ENCODE measurements at regions not wholly inside any gene's neighbourhood (a gene's known extent, or its start where the extent isn't known, plus 50 kb on each side); places are given as distances from the start of the nearest gene placed in this dataset.

- intact Hi-C loops (cut with micrococcal nuclease) = no loop called here
These were observed 203.5 kb downstream of the MBD2 start for GRCh38 chr18:54020966-54021365.

- intact Hi-C loops (cut with micrococcal nuclease) = no loop called here
These were observed 204.2 kb downstream of the MBD2 start for GRCh38 chr18:54020156-54020745.

DNA sequence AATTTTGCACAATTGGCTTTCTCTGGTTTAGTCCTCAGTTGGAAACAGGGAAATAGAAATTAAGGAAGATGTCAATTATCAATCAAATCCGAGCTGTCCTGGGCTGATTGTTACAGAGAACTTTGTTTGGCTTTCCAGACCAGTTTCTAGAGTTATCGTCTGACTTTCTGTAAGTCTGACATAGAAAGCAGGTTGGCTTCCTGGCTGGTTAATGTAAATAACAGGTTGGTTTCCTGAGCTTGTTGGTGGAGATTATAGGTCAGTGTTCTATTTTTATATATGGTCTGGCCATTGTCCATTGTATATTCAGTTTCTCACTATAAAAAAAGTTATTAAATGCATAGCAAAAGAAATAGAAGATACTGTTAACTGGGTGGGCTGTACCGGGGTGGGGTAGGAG lies 204.8 kb downstream of the MBD2 start:
- intact Hi-C loops (cut with micrococcal nuclease) = no loop called here

GRCh38 chr18:54013452-54013851 lies 211.0 kb downstream of the MBD2 start:
- intact Hi-C loops (cut with micrococcal nuclease) = no loop called here

DNA sequence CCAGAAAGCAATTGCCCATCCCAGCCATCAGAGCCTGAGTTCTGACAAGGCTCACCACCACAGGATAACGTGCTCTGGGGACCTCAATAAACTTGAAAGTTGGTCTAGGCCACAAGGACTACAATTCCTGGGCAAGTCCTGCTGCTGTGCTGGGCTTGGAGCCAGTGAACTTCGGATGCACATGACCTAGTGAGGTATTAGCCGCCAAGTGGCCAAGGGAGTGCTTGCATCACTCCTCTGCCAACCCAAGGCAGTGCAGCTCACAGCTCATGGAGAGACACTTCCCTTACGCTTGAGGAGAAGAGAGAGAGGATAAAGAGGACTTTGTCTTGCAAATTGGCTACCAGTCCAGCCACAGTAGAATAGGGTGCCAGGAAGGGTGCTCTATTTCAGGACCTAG lies 219.6 kb downstream of the MBD2 start:
- intact Hi-C loops (cut with micrococcal nuclease) = no loop called here

- intact Hi-C loops (cut with micrococcal nuclease) = no loop called here
These were observed 221.3 kb downstream of the MBD2 start for GRCh38 chr18:54003195-54003594.

DNA sequence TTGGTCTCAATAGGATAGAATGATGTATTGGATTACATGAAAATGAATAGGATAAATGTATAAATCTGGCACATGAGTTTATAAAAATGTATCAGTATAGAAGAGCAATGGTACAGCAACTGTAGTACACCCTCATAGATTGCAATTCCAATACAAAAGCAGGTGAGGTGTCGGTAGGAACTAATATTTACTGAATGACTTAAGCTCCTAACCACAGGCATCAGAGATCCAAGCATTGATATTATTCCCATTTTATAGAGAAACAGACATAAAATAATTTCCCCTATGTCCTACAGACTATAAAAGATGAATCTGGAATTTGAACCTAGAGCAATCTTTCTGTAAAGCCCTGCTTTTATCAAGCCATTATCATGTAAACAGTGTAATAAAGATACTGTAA lies 227.4 kb downstream of the MBD2 start:
- intact Hi-C loops (cut with micrococcal nuclease) = no loop called here

GRCh38 chr18:53994016-53994415 lies 230.5 kb downstream of the MBD2 start:
- intact Hi-C loops (cut with micrococcal nuclease) = no loop called here

GRCh38 chr18:53991805-53992204 lies 232.7 kb downstream of the MBD2 start:
- intact Hi-C loops (cut with micrococcal nuclease) = no loop called here

DNA sequence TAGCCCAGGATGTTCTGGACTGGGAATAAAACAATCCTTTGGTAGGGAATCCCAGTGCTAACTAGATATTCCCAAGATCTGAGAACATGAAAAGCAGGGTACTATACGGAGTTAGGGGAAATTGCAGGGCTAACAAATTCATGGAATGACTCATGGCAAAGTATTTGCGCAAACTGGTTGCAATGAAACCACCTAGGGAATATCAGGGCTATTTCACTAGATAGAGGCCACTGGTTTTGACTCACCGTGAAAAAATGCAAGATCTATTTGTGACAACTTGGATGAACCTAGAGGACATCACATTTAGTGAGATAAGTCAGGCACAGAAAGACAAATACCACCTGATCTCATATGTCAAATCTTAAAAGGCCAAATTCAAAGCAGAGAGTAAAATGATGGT lies 233.3 kb downstream of the MBD2 start:
- intact Hi-C loops (cut with micrococcal nuclease) = no loop called here

GRCh38 chr18:53990485-53990884 lies 234.0 kb downstream of the MBD2 start:
- intact Hi-C loops (cut with micrococcal nuclease) = no loop called here

DNA sequence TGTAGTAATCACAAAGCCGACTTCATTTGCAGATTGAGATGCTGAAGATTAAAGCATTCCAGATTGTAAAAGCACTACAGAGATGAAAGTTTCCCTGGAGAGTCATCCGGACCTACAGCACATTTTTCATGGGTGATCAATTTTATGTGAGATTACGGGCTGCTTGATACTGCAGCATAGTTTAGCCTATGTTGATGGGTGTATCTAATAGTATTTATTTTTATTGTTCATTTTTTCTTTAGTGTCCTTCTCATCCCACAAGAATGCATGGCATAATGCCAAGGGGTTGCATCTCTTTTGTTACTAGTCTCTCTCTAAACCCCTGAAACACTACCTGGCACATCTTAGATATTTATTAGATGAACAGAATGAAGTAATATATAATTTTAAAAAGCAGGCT lies 240.4 kb downstream of the MBD2 start:
- intact Hi-C loops (cut with micrococcal nuclease) = no loop called here

- intact Hi-C loops (cut with micrococcal nuclease) = no loop called here
These were observed 253.1 kb downstream of the MBD2 start for GRCh38 chr18:53971331-53971730.

GRCh38 chr18:53952700-53953099 lies 271.8 kb downstream of the MBD2 start:
- intact Hi-C loops (cut with micrococcal nuclease) = no loop called here

GRCh38 chr18:53950545-53950944 lies 273.9 kb downstream of the MBD2 start:
- intact Hi-C loops (cut with micrococcal nuclease) = no loop called here

- intact Hi-C loops (cut with micrococcal nuclease) = no loop called here
These were observed 275.5 kb downstream of the MBD2 start for GRCh38 chr18:53948991-53949390.

- intact Hi-C loops (cut with micrococcal nuclease) = no loop called here
These were observed 277.3 kb downstream of the MBD2 start for GRCh38 chr18:53947092-53947640.

GRCh38 chr18:53946594-53946993 lies 277.9 kb downstream of the MBD2 start:
- intact Hi-C loops (cut with micrococcal nuclease) = loop anchor here (1.0 kb wide), 1 partner anchor 9 kb away; no protein-coding TSS in a partner anchor

DNA sequence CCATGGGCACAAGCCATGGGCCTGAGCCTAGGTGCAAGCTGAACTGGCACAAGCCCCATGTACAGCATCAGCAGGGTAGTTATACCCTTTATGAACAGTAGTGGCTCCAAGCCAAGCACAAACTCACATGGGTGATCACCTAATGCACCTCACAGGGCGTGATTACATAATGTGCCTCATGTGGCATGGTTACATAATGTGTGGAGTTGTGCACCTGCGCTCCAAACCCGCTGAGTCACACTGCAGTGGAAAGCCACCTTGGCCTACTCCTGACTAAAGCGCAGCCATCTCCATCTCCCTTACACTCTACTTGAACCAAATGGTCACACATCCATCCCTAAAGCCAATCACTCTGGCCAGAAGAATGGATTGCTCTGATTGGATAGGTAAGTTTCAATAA lies 279.7 kb downstream of the MBD2 start:
- intact Hi-C loops (cut with micrococcal nuclease) = no loop called here

DNA sequence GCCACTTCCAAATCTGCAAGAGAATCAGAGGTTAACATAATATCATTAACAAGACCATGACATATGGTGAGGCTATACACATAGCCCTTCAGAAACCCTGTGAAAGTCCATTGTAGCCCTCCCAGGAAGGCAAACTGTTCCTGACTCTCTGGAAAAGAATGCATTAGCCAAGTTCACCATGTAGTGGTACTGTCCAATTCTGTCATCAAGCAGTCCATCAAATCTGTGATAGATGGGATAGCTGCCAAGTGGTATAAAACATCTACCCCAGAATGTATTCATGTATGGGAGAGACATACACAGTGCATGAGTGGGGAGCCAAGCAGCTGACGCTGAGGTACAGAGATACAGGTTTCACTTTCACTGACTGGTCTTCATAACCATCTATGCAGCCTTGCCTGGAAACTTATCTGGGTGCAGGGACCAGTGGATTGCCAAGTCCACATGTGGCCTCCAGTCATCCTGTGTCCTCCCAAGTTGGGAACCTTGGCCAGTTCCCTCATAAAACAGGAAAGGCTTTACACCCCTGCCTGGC lies 281.1 kb downstream of the MBD2 start:
- intact Hi-C loops (cut with micrococcal nuclease) = no loop called here

DNA sequence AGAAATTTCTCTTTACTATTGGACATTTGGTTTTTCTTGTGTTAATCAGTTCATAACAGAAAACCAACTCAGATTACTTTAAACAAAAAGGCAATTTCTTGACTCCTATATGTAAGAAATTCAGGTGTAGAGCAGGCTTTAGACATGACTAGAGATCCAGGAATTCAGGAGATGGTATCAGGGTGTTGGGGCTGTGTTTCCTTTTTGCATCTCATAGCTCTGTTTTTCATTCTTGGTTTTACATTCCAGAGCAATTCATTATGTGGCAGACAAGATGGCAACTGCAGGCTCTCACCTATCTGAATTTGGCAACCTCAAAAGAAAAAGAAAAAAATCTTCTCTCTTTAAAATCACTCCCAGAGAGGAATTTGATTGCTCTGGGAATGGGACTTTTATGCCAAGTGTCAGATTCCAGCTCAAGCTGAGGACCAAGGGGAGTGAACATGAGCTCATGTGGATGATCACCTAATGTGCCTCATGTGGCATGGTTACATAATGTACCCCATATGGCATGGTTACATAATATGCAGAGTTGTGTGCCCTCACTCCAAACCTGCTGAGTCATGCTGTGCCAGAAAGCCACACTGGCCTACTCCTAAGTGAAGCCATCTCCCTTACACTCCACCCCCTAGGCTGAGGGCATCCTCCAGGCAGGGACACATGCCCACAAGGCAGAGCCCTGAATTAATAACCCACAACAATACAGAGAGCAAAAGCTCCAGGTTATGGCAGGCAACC lies 282.7 kb downstream of the MBD2 start:
- intact Hi-C loops (cut with micrococcal nuclease) = no loop called here

- intact Hi-C loops (cut with micrococcal nuclease) = loop anchor here (1.0 kb wide), 1 partner anchor 9 kb away; no protein-coding TSS in a partner anchor
These were observed 287.4 kb downstream of the MBD2 start for GRCh38 chr18:53937037-53937436.

DNA sequence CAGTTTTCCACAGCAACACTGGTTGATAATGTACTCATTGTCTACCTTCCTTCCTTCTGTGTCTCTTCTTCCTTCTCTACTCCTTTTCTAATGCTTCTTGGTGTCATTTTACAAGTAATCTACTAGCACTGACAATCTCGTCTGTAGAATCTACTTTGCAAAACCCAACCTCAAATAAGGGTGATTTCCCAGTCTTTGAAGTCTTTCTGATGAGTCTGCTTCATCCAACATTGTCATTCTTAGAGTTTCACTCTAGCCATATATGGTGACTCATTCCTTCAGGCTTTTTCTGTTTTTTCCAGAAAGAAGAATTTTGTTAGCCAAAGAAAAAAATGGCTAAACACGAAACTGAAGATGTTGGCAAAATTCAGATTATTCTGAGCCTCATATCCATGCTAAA lies 288.7 kb downstream of the MBD2 start:
- intact Hi-C loops (cut with micrococcal nuclease) = no loop called here

All from T-helper 1 cell treated with Interleukin-12 subunit alpha and Interleukin-12 subunit beta and Interleukin-4 antibody, amounts not matched to agents 30 ng/mL and 1 ng/mL, for 36 hours (primary cell).